Keratinocyte (primary cell): ENCODE measurements at regions not wholly inside any gene's neighbourhood (a gene's known extent, or its start where the extent isn't known, plus 50 kb on each side); places are given as distances from the start of the nearest gene placed in this dataset.

Source experiments
- DNase-seq: peaks from one replicate; pipeline ENCODE4 v3.0.0-alpha.2; 2011; ENCODE audit warnings: low read depth, missing footprints, low spot score
- FAIRE-seq: peaks from 2 replicates; lab custom pipeline; 2011; peaks lifted over from hg19 to GRCh38; lab: Jason Lieb, UNC
- H2AFZ ChIP-seq: 2 replicates; pipeline ENCODE4 v1.6.0; 2012; ENCODE audit warnings: low read length, control low read depth, inconsistent platforms; ENCODE audit not compliant: control insufficient read depth
- H3K27ac ChIP-seq: 2 replicates; pipeline ENCODE4 v1.5.1; 2011; ENCODE audit warnings: low read length; ENCODE audit not compliant: control insufficient read depth, insufficient read depth
- H3K27me3 ChIP-seq: 3 replicates; pipeline ENCODE4 v1.6.0; 2011; ENCODE audit warnings: low read length; ENCODE audit not compliant: control insufficient read depth, insufficient read depth; ENCODE audit errors: extremely low read depth
- H3K36me3 ChIP-seq, 2 experiments: 2 replicates in 1 of 2; 3 replicates in 1 of 2; pipeline ENCODE4 v1.5.1; 2011; ENCODE audit warnings: low read length in 2 of 2, mild to moderate bottlenecking in 1 of 2; ENCODE audit not compliant: control insufficient read depth in 2 of 2, insufficient read depth in 2 of 2; ENCODE audit errors: extremely low read depth in 1 of 2
- H3K4me1 ChIP-seq: 3 replicates; pipeline ENCODE4 v1.5.1; 2011; ENCODE audit warnings: low read length; ENCODE audit not compliant: control insufficient read depth, insufficient read depth; ENCODE audit errors: extremely low read depth
- H3K4me2 ChIP-seq: 3 replicates; pipeline ENCODE4 v1.6.0; 2011; ENCODE audit warnings: low read depth, low read length; ENCODE audit not compliant: control insufficient read depth, insufficient read depth; ENCODE audit errors: extremely low read depth
- H3K4me3 ChIP-seq, 3 experiments: fragments of 200-600 bp in 1 of 3; sonication (generic) in 1 of 3; 2 replicates in 2 of 3; 3 replicates in 1 of 3; pipeline ENCODE4 v1.5.1; 2011 to 2016; ENCODE audit warnings: low read length in 3 of 3, mild to moderate bottlenecking in 3 of 3, control low read depth in 2 of 3, inconsistent platforms in 1 of 3, low read depth in 1 of 3, mixed read lengths in 1 of 3, mixed run types in 1 of 3, moderate library complexity in 1 of 3; ENCODE audit not compliant: control insufficient read depth in 2 of 3, insufficient read depth in 2 of 3; ENCODE audit errors: extremely low read depth in 1 of 3
- H3K79me2 ChIP-seq: 2 replicates; pipeline ENCODE4 v1.6.0; 2012; ENCODE audit warnings: low read length; ENCODE audit not compliant: control insufficient read depth, insufficient read depth
- H3K9ac ChIP-seq: 3 replicates; pipeline ENCODE4 v1.6.0; 2011; ENCODE audit warnings: low read length; ENCODE audit not compliant: control insufficient read depth, insufficient read depth; ENCODE audit errors: extremely low read depth
- H3K9me1 ChIP-seq: 3 replicates; pipeline ENCODE4 v1.6.0; 2011; ENCODE audit warnings: low read length; ENCODE audit not compliant: control insufficient read depth, insufficient read depth; ENCODE audit errors: extremely low read depth
- H3K9me3 ChIP-seq: 2 replicates; pipeline ENCODE4 v1.5.1; 2012; ENCODE audit warnings: low read depth, low read length; ENCODE audit not compliant: control insufficient read depth
- H4K20me1 ChIP-seq: 3 replicates; pipeline ENCODE4 v1.6.0; 2011; ENCODE audit warnings: low read length; ENCODE audit not compliant: control insufficient read depth, insufficient read depth; ENCODE audit errors: extremely low read depth
- EZH2 ChIP-seq: IDR thresholded peaks from one replicate; pipeline ENCODE4 v1.6.1; 2012; ENCODE audit warnings: inconsistent platforms, mild to moderate bottlenecking, low read length, moderate library complexity
- dilution Hi-C: fragments of 300-500 bp; cut with MboI; formaldehyde crosslinking; loops from one replicate; pipeline ENCODE4 v1.7.0; 2020; ENCODE audit warnings: low sequenced_read_pairs; ENCODE audit not compliant: extremely low pct_ligation_motif_present
- TF ChIP-seq, protein P1 (sequence below), 3 experiments: IDR thresholded peaks in 1 of 3; conservative IDR thresholded peaks in 1 of 3; optimal IDR thresholded peaks in 1 of 3; 2 replicates in 2 of 3; 3 replicates in 1 of 3; pipeline versions ENCODE3 to v1.5.1; 2011; ENCODE audit warnings: low read length in 3 of 3, mild to moderate bottlenecking in 3 of 3, moderate library complexity in 2 of 3, control low read depth in 1 of 3, inconsistent platforms in 1 of 3; ENCODE audit not compliant: insufficient read depth in 2 of 3; ENCODE audit errors: extremely low read depth in 1 of 3

DNA sequence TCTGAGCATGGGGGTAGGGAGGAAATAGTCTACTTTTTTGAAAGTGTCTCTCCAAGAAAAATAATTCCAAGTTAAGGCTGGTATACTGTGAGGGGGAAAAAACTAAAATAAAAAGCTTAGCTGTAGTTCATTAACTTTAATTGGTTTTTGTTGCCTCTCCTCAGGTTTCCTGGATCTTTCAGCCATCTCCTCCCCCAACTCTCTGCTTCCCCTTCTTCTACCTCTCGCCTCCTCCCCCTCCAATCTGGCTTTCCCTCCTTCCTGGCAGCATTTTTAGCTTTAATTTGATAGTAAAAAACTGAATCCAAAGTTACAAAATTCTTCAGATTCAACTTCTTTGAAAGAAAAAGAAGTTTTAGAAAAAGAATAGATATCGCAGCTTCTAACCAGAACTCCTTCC is 462.6 kb downstream of the CETN3 start:
- Histone ChIP-seq H3K4me2 (no peak overlapping the region), H3K27ac (no peak overlapping the region), H3K36me3 (no peaks in the 10 kb centered on the region), H3K4me1 (no peaks in the 10 kb centered on the region), H3K27me3 (no peaks in the 10 kb centered on the region), H3K79me2 (no peaks in the 10 kb centered on the region), H2AFZ (no peak overlapping the region), H3K9me3 (no peaks in the 10 kb centered on the region), H3K9ac (no peak overlapping the region), H3K4me3 (no peak overlapping the region), H4K20me1 (no peaks in the 10 kb centered on the region), H3K9me1 (no peaks in the 10 kb centered on the region)
- no peak for TF ChIP-seq EZH2
- TF ChIP-seq, protein P1, sequence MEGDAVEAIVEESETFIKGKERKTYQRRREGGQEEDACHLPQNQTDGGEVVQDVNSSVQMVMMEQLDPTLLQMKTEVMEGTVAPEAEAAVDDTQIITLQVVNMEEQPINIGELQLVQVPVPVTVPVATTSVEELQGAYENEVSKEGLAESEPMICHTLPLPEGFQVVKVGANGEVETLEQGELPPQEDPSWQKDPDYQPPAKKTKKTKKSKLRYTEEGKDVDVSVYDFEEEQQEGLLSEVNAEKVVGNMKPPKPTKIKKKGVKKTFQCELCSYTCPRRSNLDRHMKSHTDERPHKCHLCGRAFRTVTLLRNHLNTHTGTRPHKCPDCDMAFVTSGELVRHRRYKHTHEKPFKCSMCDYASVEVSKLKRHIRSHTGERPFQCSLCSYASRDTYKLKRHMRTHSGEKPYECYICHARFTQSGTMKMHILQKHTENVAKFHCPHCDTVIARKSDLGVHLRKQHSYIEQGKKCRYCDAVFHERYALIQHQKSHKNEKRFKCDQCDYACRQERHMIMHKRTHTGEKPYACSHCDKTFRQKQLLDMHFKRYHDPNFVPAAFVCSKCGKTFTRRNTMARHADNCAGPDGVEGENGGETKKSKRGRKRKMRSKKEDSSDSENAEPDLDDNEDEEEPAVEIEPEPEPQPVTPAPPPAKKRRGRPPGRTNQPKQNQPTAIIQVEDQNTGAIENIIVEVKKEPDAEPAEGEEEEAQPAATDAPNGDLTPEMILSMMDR (optimal IDR thresholded peaks at IDR 0.05 in 1 of 3, IDR thresholded peaks at IDR 0.05 in 1 of 3, conservative IDR thresholded peaks at IDR 0.05 in 1 of 3; ENCODE audit: extremely low read depth in 1 of 3, insufficient read depth in 2 of 3, low read length in 3 of 3), result no peak
- DNase-seq (no peak), FAIRE-seq (no peak)
- dilution Hi-C loops, result no loop called here

GRCh38 chr5:89946508-89946907 is 463.0 kb downstream of the CETN3 start:
- no peaks in the 10 kb centered on the region for H3K9me3 ChIP-seq
- dilution Hi-C loops, result no loop called here
- no peak overlapping the region for H3K9ac ChIP-seq
- H3K27me3 ChIP-seq, result no peaks in the 10 kb centered on the region
- no peaks in the 10 kb centered on the region for H4K20me1 ChIP-seq
- FAIRE-seq, result no peak
- H3K4me3 ChIP-seq, result no peak overlapping the region
- no peak overlapping the region for H2AFZ ChIP-seq
- no peak for DNase-seq
- H3K9me1 ChIP-seq, result no peaks in the 10 kb centered on the region
- no peaks in the 10 kb centered on the region for H3K79me2 ChIP-seq
- no peaks in the 10 kb centered on the region for H3K4me1 ChIP-seq
- TF ChIP-seq EZH2, result no peak
- TF ChIP-seq, protein P1 (optimal IDR thresholded peaks at IDR 0.05 in 1 of 3, IDR thresholded peaks at IDR 0.05 in 1 of 3, conservative IDR thresholded peaks at IDR 0.05 in 1 of 3; ENCODE audit: extremely low read depth in 1 of 3, insufficient read depth in 2 of 3, low read length in 3 of 3), result no peak
- H3K27ac ChIP-seq, result no peak overlapping the region
- no peaks in the 10 kb centered on the region for H3K36me3 ChIP-seq
- no peak overlapping the region for H3K4me2 ChIP-seq
